ENCODE measurements at regions not wholly inside any gene's neighbourhood (a gene's known extent, or its start where the extent isn't known, plus 50 kb on each side); places are given as distances from the start of the nearest gene placed in this dataset.
"Not testable (repeated sequence)": the region's sequence is repeated elsewhere in the genome, so short reads cannot be mapped to it uniquely, and the experiment has no call there.

GRCh38 chr7:7035851-7036250, 146.5 kb upstream of the C1GALT1 start:
- H3K27me3 ChIP-seq (ENCODE audit: insufficient read depth, low read length), result peaks cover 3% of the 10 kb centered on the region
- no peaks in the 10 kb centered on the region for H3K9me3 ChIP-seq (ENCODE audit: low read depth, low read length)
- no peak overlapping the region for H2AFZ ChIP-seq (ENCODE audit: low read length)
- no peaks in the 10 kb centered on the region for H3K4me1 ChIP-seq (ENCODE audit: insufficient read depth, low read length)
- no peak for TF ChIP-seq CTCF (IDR thresholded peaks at IDR 0.05; ENCODE audit: extremely low read depth, low read depth, low read length)
- H3K4me2 ChIP-seq (ENCODE audit: insufficient read depth, low read length), result no peak overlapping the region
- no peak overlapping the region for H3K27ac ChIP-seq (ENCODE audit: low read depth, low read length)
- H4K20me1 ChIP-seq (ENCODE audit: insufficient read depth, low read length), result no peaks in the 10 kb centered on the region
- no peak overlapping the region for H3K4me3 ChIP-seq (ENCODE audit: insufficient read depth, low read length)
- H3K36me3 ChIP-seq (ENCODE audit: insufficient read depth, low read length), result no peaks in the 10 kb centered on the region
- H3K79me2 ChIP-seq (ENCODE audit: insufficient read depth, low read length), result no peaks in the 10 kb centered on the region
- no peak for DNase-seq (ENCODE audit: insufficient read length, low spot score, missing footprints)

- DNase-seq (ENCODE audit: insufficient read length, low spot score, missing footprints); H3K79me2 ChIP-seq (ENCODE audit: insufficient read depth, low read length); H3K27me3 ChIP-seq (ENCODE audit: insufficient read depth, low read length); H3K9me3 ChIP-seq (ENCODE audit: low read depth, low read length); H3K4me2 ChIP-seq (ENCODE audit: insufficient read depth, low read length); H3K4me1 ChIP-seq (ENCODE audit: insufficient read depth, low read length); H3K36me3 ChIP-seq (ENCODE audit: insufficient read depth, low read length); H4K20me1 ChIP-seq (ENCODE audit: insufficient read depth, low read length); H2AFZ ChIP-seq (ENCODE audit: low read length); H3K4me3 ChIP-seq (ENCODE audit: insufficient read depth, low read length); H3K27ac ChIP-seq (ENCODE audit: low read depth, low read length): not testable (repeated sequence)
These were observed 140.0 kb upstream of the C1GALT1 start for GRCh38 chr7:7042286-7042893.

- TF ChIP-seq CTCF (IDR thresholded peaks at IDR 0.05; ENCODE audit: extremely low read depth, low read depth, low read length), result no peak
- Histone ChIP-seq H3K4me3 (ENCODE audit: insufficient read depth, low read length) (no peak overlapping the region), H2AFZ (ENCODE audit: low read length) (no peak overlapping the region)
These were observed 137.5 kb upstream of the C1GALT1 start for GRCh38 chr7:7044806-7045205.

GRCh38 chr7:7048213-7048612, 134.1 kb upstream of the C1GALT1 start:
- Histone ChIP-seq H3K27ac (ENCODE audit: low read depth, low read length) (no peak overlapping the region), H3K79me2 (ENCODE audit: insufficient read depth, low read length) (no peaks in the 10 kb centered on the region), H3K9me3 (ENCODE audit: low read depth, low read length) (no peaks in the 10 kb centered on the region), H3K4me3 (ENCODE audit: insufficient read depth, low read length) (no peak overlapping the region), H3K4me2 (ENCODE audit: insufficient read depth, low read length) (no peak overlapping the region), H3K27me3 (ENCODE audit: insufficient read depth, low read length) (peaks cover 2% of the 10 kb centered on the region), H2AFZ (ENCODE audit: low read length) (no peak overlapping the region), H3K4me1 (ENCODE audit: insufficient read depth, low read length) (peaks cover 4% of the 10 kb centered on the region), H3K36me3 (ENCODE audit: insufficient read depth, low read length) (no peaks in the 10 kb centered on the region), H4K20me1 (ENCODE audit: insufficient read depth, low read length) (no peaks in the 10 kb centered on the region)
- DNase-seq (ENCODE audit: insufficient read length, low spot score, missing footprints), result no peak
- no peak for TF ChIP-seq CTCF (IDR thresholded peaks at IDR 0.05; ENCODE audit: extremely low read depth, low read depth, low read length)

More at GRCh38 chr7:7044806-7045205, 137.5 kb upstream of the C1GALT1 start:
- Histone ChIP-seq H4K20me1 (ENCODE audit: insufficient read depth, low read length) (no peaks in the 10 kb centered on the region), H3K4me2 (ENCODE audit: insufficient read depth, low read length) (no peak overlapping the region), H3K27ac (ENCODE audit: low read depth, low read length) (no peak overlapping the region), H3K4me1 (ENCODE audit: insufficient read depth, low read length) (no peaks in the 10 kb centered on the region), H3K9me3 (ENCODE audit: low read depth, low read length) (no peaks in the 10 kb centered on the region), H3K79me2 (ENCODE audit: insufficient read depth, low read length) (no peaks in the 10 kb centered on the region), H3K36me3 (ENCODE audit: insufficient read depth, low read length) (no peaks in the 10 kb centered on the region), H3K27me3 (ENCODE audit: insufficient read depth, low read length) (no peaks in the 10 kb centered on the region)
- no peak for DNase-seq (ENCODE audit: insufficient read length, low spot score, missing footprints)
